ENCODE measurements at regions not wholly inside any gene's neighbourhood (a gene's known extent, or its start where the extent isn't known, plus 50 kb on each side); places are given as distances from the start of the nearest gene placed in this dataset.

DNA sequence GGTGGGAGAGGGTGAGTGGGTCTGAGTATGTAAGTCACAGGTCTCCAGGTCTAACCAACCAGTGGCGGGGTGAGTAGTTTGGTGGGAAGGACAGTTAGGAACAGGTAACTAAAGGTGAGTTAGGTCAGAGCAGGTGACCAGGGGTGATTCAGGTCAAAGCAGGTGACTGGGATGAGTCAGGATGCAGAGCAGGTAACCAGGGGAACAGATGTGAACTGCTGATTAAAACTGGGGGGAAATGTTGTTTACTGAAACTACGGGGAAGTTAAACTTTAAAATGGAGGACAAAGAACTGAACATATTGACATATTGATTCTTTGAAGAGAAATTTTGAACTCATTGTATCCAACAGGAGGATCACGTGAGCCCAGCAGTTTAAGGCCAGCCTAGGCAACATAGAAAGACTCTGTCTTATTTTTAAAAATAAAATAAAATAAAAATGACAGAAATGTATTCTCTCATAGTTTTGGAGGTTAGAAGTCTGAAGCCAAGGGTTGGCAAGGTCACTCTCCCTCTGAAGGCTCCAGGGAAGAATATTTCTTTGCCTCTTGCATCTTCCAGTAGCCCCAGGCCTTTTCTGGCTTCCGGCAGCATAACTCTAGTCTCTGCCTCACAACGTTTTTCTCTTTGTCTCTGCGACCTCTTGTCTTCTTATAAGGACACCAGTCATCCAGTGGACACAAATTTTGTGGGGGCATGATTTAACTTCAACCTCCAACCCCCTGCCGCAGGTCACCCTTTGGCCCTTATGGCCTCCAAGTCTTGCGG, 64.3 kb upstream of the TINAGL1 start (continued):
- TF ChIP-seq THRA (CRISPR knock-in tag; IDR thresholded peaks at IDR 0.05; ENCODE audit: borderline replicate concordance): peak; percentile 94
- no peak for TF ChIP-seq CEBPG (CRISPR knock-in tag; IDR thresholded peaks at IDR 0.05)
- no peak for TF ChIP-seq ZNF672 (CRISPR knock-in tag; IDR thresholded peaks at IDR 0.05)
- no peak for TF ChIP-seq RFXAP (CRISPR knock-in tag; IDR thresholded peaks at IDR 0.05; ENCODE audit: borderline replicate concordance)
- no peak for TF ChIP-seq GTF3A (CRISPR knock-in tag; conservative IDR thresholded peaks at IDR 0.05)
- no peak for TF ChIP-seq ZNF280D (CRISPR knock-in tag; IDR thresholded peaks at IDR 0.05)
- TF ChIP-seq ZNF350 (CRISPR knock-in tag; IDR thresholded peaks at IDR 0.05; ENCODE audit: borderline replicate concordance, low read depth): no peak
- peak; percentile 84 for TF ChIP-seq KAT2B (IDR thresholded peaks at IDR 0.05; ENCODE audit: borderline replicate concordance, low read depth, low read length)
- TF ChIP-seq, protein P1, sequence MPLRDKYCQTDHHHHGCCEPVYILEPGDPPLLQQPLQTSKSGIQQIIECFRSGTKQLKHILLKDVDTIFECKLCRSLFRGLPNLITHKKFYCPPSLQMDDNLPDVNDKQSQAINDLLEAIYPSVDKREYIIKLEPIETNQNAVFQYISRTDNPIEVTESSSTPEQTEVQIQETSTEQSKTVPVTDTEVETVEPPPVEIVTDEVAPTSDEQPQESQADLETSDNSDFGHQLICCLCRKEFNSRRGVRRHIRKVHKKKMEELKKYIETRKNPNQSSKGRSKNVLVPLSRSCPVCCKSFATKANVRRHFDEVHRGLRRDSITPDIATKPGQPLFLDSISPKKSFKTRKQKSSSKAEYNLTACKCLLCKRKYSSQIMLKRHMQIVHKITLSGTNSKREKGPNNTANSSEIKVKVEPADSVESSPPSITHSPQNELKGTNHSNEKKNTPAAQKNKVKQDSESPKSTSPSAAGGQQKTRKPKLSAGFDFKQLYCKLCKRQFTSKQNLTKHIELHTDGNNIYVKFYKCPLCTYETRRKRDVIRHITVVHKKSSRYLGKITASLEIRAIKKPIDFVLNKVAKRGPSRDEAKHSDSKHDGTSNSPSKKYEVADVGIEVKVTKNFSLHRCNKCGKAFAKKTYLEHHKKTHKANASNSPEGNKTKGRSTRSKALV (CRISPR knock-in tag; IDR thresholded peaks at IDR 0.05): 0 out of 2 replicates have a peak, but pooled peaks have one; percentile 14
- no peak for TF ChIP-seq TCF7L2 (IDR thresholded peaks at IDR 0.05; ENCODE audit: low read depth, low read length)
- TF ChIP-seq GATAD2A (CRISPR knock-in tag; IDR thresholded peaks at IDR 0.05): peak; percentile 74
- no peak for TF ChIP-seq DBP (CRISPR knock-in tag; IDR thresholded peaks at IDR 0.05; ENCODE audit: not compliant biosample characterization)
- no peak for TF ChIP-seq ZBTB37 (CRISPR knock-in tag; IDR thresholded peaks at IDR 0.05)
- TF ChIP-seq GMEB1 (CRISPR knock-in tag; IDR thresholded peaks at IDR 0.05; ENCODE audit: borderline replicate concordance): no peak
- no peak for TF ChIP-seq MYNN (CRISPR knock-in tag; IDR thresholded peaks at IDR 0.05; ENCODE audit: low read depth)
- no peak for TF ChIP-seq RNF219 (CRISPR knock-in tag; IDR thresholded peaks at IDR 0.05)

All from HepG2 (cell line).